Lung (tissue), 11 donors: ENCODE measurements at regions not wholly inside any gene's neighbourhood (a gene's known extent, or its start where the extent isn't known, plus 50 kb on each side); places are given as distances from the start of the nearest gene placed in this dataset.

Experiments
- ATAC-seq: fragments of 200-7000 bp; cut with Tn5 transposase; one replicate; pipeline ENCODE4 v1.9.1; 2020; ENCODE audit warnings: moderate number of reproducible peaks; ENCODE audit not compliant: insufficient read depth, low FRiP score
- DNase-seq, 3 donors: peaks; one replicate each; pipeline ENCODE4 v3.0.0-alpha.2; 2013 to 2017
- H3K27ac ChIP-seq, 2 donors: one replicate each; pipeline ENCODE4 v1.5.1; 2013; ENCODE audit warnings: mild to moderate bottlenecking in 2 of 2, moderate library complexity in 2 of 2, control low read depth in 1 of 2, inconsistent platforms in 1 of 2, low read depth in 1 of 2, low read length in 1 of 2
- H3K27me3 ChIP-seq, 3 donors: one replicate each; pipeline ENCODE4 v1.5.1; 2013; ENCODE audit warnings: low read length in 2 of 3; ENCODE audit not compliant: control insufficient read depth in 3 of 3, insufficient read depth in 3 of 3
- H3K36me3 ChIP-seq, 4 donors: one replicate each; pipeline ENCODE4 v1.5.1; 2013; ENCODE audit warnings: low read length in 4 of 4, mild to moderate bottlenecking in 1 of 4, moderate library complexity in 1 of 4; ENCODE audit not compliant: control insufficient read depth in 4 of 4, insufficient read depth in 4 of 4
- H3K4me1 ChIP-seq, 5 donors: one replicate each; pipeline ENCODE4 v1.5.1; 2013; ENCODE audit warnings: low read length in 5 of 5, mild to moderate bottlenecking in 2 of 5, moderate library complexity in 1 of 5; ENCODE audit not compliant: control insufficient read depth in 5 of 5, insufficient read depth in 5 of 5
- H3K4me3 ChIP-seq: one replicate; pipeline ENCODE4 v1.5.1; 2013; ENCODE audit warnings: mild to moderate bottlenecking, control low read depth, moderate library complexity
- H3K9ac ChIP-seq, 2 donors: one replicate each; pipeline ENCODE4 v1.5.1; 2013; ENCODE audit warnings: low read length in 2 of 2, control low read depth in 1 of 2; ENCODE audit not compliant: insufficient read depth in 1 of 2
- H3K9me3 ChIP-seq, 4 donors: one replicate each; pipeline ENCODE4 v1.5.1; 2013; ENCODE audit warnings: low read length in 3 of 4, mild to moderate bottlenecking in 1 of 4, moderate library complexity in 1 of 4; ENCODE audit not compliant: control insufficient read depth in 4 of 4, insufficient read depth in 3 of 4
- WGBS, 2 donors: extraction: QIAGEN DNeasy Blood & Tissue Kit; methylation state at CpG; one replicate each; pipeline ENCODE4 v1.1.7; 2013; 5-methylcytosine and 5-hydroxymethylcytosine counted together
- TF ChIP-seq, protein P1 (sequence below): IDR thresholded peaks from 2 replicates; pipeline ENCODE4 v1.5.1; 2012; ENCODE audit warnings: mild to moderate bottlenecking; ENCODE audit errors: control extremely low read depth, extremely low read depth
- donor health status: control.
- donor health status: control.
- donor health status: Bipolar disorder and iron deficiency.
- donor health status: healthy.
- donor health status: DM: yes; HTN: yes; CAD: no.

GRCh38 chr13:91058066-91058465, 289.4 kb upstream of the MIR17HG start:
- no peak overlapping the region for H3K27ac ChIP-seq
- peaks cover 0 to 8% (median 4%) of the 10 kb centered on the region in 4 donors for H3K9me3 ChIP-seq
- ATAC-seq (no peak), DNase-seq (peak in 1 of 3 donors; percentile 51)
- no peaks in the 10 kb centered on the region for H3K27me3 ChIP-seq
- H3K4me3 ChIP-seq: no peak overlapping the region
- no peak overlapping the region for H3K9ac ChIP-seq
- no peaks in the 10 kb centered on the region for H3K36me3 ChIP-seq
- 89 to 94% methylated on average over 2 of the region's 2 CpGs for WGBS, 2 donors
- H3K4me1 ChIP-seq: no peaks in the 10 kb centered on the region
- TF ChIP-seq, protein P1, sequence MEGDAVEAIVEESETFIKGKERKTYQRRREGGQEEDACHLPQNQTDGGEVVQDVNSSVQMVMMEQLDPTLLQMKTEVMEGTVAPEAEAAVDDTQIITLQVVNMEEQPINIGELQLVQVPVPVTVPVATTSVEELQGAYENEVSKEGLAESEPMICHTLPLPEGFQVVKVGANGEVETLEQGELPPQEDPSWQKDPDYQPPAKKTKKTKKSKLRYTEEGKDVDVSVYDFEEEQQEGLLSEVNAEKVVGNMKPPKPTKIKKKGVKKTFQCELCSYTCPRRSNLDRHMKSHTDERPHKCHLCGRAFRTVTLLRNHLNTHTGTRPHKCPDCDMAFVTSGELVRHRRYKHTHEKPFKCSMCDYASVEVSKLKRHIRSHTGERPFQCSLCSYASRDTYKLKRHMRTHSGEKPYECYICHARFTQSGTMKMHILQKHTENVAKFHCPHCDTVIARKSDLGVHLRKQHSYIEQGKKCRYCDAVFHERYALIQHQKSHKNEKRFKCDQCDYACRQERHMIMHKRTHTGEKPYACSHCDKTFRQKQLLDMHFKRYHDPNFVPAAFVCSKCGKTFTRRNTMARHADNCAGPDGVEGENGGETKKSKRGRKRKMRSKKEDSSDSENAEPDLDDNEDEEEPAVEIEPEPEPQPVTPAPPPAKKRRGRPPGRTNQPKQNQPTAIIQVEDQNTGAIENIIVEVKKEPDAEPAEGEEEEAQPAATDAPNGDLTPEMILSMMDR: no peak

DNA sequence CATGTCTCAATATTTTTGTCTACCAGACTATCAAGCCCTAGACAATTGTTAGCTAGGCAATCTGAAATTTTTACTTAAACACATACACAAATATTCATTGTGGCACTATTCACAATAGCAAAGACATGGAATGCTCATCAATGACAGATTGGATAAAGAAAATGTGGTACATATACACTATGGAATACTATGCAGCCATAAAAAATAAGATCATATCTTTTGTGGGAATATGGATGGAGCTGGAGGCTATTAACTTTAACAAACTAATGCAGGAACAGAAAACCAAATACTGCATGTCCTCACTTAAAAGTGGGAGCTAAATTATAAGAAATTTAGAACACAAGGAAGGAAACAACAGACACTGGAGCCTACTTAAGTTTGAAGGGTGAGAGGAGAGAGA, 288.6 kb upstream of the MIR17HG start:
- TF ChIP-seq, protein P1: no peak
- Histone ChIP-seq H3K9me3 (peaks cover 0 to 8% (median 4%) of the 10 kb centered on the region in 4 donors), H3K4me3 (no peak overlapping the region), H3K27me3 (no peaks in the 10 kb centered on the region), H3K9ac (no peak overlapping the region), H3K36me3 (no peaks in the 10 kb centered on the region), H3K4me1 (no peaks in the 10 kb centered on the region), H3K27ac (no peak overlapping the region)
- DNase-seq (no peak), ATAC-seq (no peak)

GRCh38 chr13:91066745-91067144, 280.7 kb upstream of the MIR17HG start:
- Histone ChIP-seq H3K27me3 (no peaks in the 10 kb centered on the region), H3K36me3 (no peaks in the 10 kb centered on the region), H3K4me1 (no peaks in the 10 kb centered on the region), H3K27ac (no peak overlapping the region), H3K9ac (no peak overlapping the region), H3K9me3 (peaks cover 0 to 6% (median 0%) of the 10 kb centered on the region in 4 donors), H3K4me3 (no peak overlapping the region)
- TF ChIP-seq, protein P1: no peak
- DNase-seq (no peak), ATAC-seq (no peak)
- 80 to 83% methylated on average over 4 of the region's 4 CpGs for WGBS, 2 donors

DNA sequence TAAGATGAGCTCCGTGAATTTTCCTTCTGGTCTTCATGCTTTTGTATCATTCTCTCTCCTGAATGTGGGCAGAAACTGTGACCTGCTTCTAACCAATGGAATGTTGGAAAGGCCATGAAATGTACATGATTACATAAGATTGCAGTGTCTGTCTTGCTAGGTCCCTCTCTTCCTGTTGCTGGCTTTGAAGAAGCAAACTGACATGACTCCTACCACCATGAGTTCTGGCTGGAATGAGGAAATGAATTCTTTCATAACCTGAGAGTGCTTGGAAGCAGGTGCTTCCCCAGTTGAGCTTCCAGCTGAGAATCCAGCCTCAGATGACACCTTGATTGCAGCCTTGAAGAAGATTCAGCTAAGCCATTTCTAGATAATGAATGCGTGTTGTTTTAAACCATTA, 275.0 kb upstream of the MIR17HG start:
- Histone ChIP-seq H3K27ac (no peak overlapping the region), H3K36me3 (no peaks in the 10 kb centered on the region), H3K9me3 (no peaks in the 10 kb centered on the region), H3K4me3 (no peak overlapping the region), H3K27me3 (no peaks in the 10 kb centered on the region), H3K9ac (no peak overlapping the region), H3K4me1 (no peaks in the 10 kb centered on the region)
- ATAC-seq (no peak), DNase-seq (no peak)
- TF ChIP-seq, protein P1: no peak
- 93 to 95% methylated on average over 2 of the region's 2 CpGs for WGBS, 2 donors
